ENCODE measurements at regions not wholly inside any gene's neighbourhood (a gene's known extent, or its start where the extent isn't known, plus 50 kb on each side); places are given as distances from the start of the nearest gene placed in this dataset.

GRCh38 chr4:59571805-59572430, 1628.2 kb upstream of the ADGRL3 start:
- H3K9me3 ChIP-seq = no peaks in the 10 kb centered on the region
- intact Hi-C loops (cut with DNase I, micrococcal nuclease) = no loop called here
- DNase-seq (no peak), ATAC-seq (no peak)
- no peaks in the 10 kb centered on the region for H3K36me3 ChIP-seq (ENCODE audit: low read depth)
- H3K4me1 ChIP-seq (ENCODE audit: low read depth) = no peaks in the 10 kb centered on the region
- H3K4me3 ChIP-seq = no peak overlapping the region
- TF ChIP-seq CTCF (IDR thresholded peaks at IDR 0.05) = no peak

GRCh38 chr4:59583845-59584568, 1616.1 kb upstream of the ADGRL3 start:
- DNase-seq (no peak), ATAC-seq (no peak)
- TF ChIP-seq CTCF (IDR thresholded peaks at IDR 0.05) = no peak
- H3K4me3 ChIP-seq = no peak overlapping the region
- intact Hi-C loops (cut with DNase I, micrococcal nuclease) = no loop called here
- H3K36me3 ChIP-seq (ENCODE audit: low read depth) = no peaks in the 10 kb centered on the region
- H3K4me1 ChIP-seq (ENCODE audit: low read depth) = no peaks in the 10 kb centered on the region
- peaks cover 11% of the 10 kb centered on the region for H3K9me3 ChIP-seq

- no peak for DNase-seq
- Histone ChIP-seq H3K4me3 (no peak overlapping the region), H3K9me3 (no peaks in the 10 kb centered on the region), H3K36me3 (ENCODE audit: low read depth) (no peaks in the 10 kb centered on the region), H3K4me1 (ENCODE audit: low read depth) (no peaks in the 10 kb centered on the region)
- ATAC-seq = no peak
- TF ChIP-seq CTCF (IDR thresholded peaks at IDR 0.05) = no peak
- intact Hi-C loops (cut with DNase I, micrococcal nuclease) = no loop called here
Observed at GRCh38 chr4:59597536-59598329, 1602.4 kb upstream of the ADGRL3 start.

GRCh38 chr4:59598330-59598618, 1601.9 kb upstream of the ADGRL3 start:
- no peak for ATAC-seq

GRCh38 chr4:59608466-59608865, 1591.7 kb upstream of the ADGRL3 start:
- no peaks in the 10 kb centered on the region for H3K36me3 ChIP-seq (ENCODE audit: low read depth)
- TF ChIP-seq CTCF (IDR thresholded peaks at IDR 0.05) = no peak
- ATAC-seq (no peak), DNase-seq (no peak)
- no peak overlapping the region for H3K4me3 ChIP-seq
- no peaks in the 10 kb centered on the region for H3K9me3 ChIP-seq
- H3K4me1 ChIP-seq (ENCODE audit: low read depth) = no peaks in the 10 kb centered on the region
- intact Hi-C loops (cut with DNase I, micrococcal nuclease) = no loop called here

More at GRCh38 chr4:59598330-59598618, 1601.9 kb upstream of the ADGRL3 start:
- DNase-seq = no peak
- Histone ChIP-seq H3K4me3 (no peak overlapping the region), H3K36me3 (ENCODE audit: low read depth) (no peaks in the 10 kb centered on the region), H3K9me3 (no peaks in the 10 kb centered on the region), H3K4me1 (ENCODE audit: low read depth) (no peaks in the 10 kb centered on the region)
- intact Hi-C loops (cut with DNase I, micrococcal nuclease) = no loop called here
- no peak for TF ChIP-seq CTCF (IDR thresholded peaks at IDR 0.05)
